IMR-90 (cell line): ENCODE measurements at regions not wholly inside any gene's neighbourhood (a gene's known extent, or its start where the extent isn't known, plus 50 kb on each side); places are given as distances from the start of the nearest gene placed in this dataset.

Experiments
- BHLHE40 ChIP-seq: fragments of 150-350 bp; IDR thresholded peaks from 2 replicates; pipeline ENCODE4 v1.6.1; 2016; ENCODE audit warnings: mild to moderate bottlenecking, low read depth, low read length
- CEBPB ChIP-seq: IDR thresholded peaks from 2 replicates; pipeline ENCODE4 v1.6.1; 2012; ENCODE audit warnings: low read depth, low read length, improper control_type of control experiment
- CTCF ChIP-seq: conservative IDR thresholded peaks from 2 replicates; pipeline ENCODE4 v1.5.1; 2012; ENCODE audit warnings: mild to moderate bottlenecking, low read depth, low read length, improper control_type of control experiment
- FOS ChIP-seq: fragments of 150-350 bp; IDR thresholded peaks from 2 replicates; pipeline ENCODE4 v1.6.1; 2016; ENCODE audit warnings: low read depth, low read length
- MAZ ChIP-seq: IDR thresholded peaks from 2 replicates; pipeline ENCODE4 v1.6.1; 2012; ENCODE audit warnings: low read depth, mild to moderate bottlenecking, low read length, improper control_type of control experiment, moderate library complexity, borderline replicate concordance
- MXI1 ChIP-seq: IDR thresholded peaks from 2 replicates; pipeline ENCODE4 v1.6.1; 2012; ENCODE audit warnings: low read depth, mild to moderate bottlenecking, low read length, moderate library complexity, borderline replicate concordance
- POLR2A ChIP-seq: IDR thresholded peaks from 2 replicates; pipeline ENCODE4 v1.6.1; 2012; ENCODE audit warnings: mild to moderate bottlenecking, low read depth, low read length
- RAD21 ChIP-seq: IDR thresholded peaks from 2 replicates; pipeline ENCODE4 v1.6.1; 2012; ENCODE audit warnings: low read length, improper control_type of control experiment
- RCOR1 ChIP-seq: IDR thresholded peaks from 2 replicates; pipeline ENCODE4 v1.6.1; 2012; ENCODE audit warnings: mild to moderate bottlenecking, low read length, improper control_type of control experiment; ENCODE audit not compliant: insufficient replicate concordance
- RFX5 ChIP-seq: IDR thresholded peaks from 2 replicates; pipeline ENCODE4 v1.8.0; 2012; ENCODE audit warnings: low read depth, mild to moderate bottlenecking, low read length, moderate library complexity
- SMC3 ChIP-seq: fragments of 150-350 bp; IDR thresholded peaks from 2 replicates; pipeline ENCODE4 v1.6.1; 2016; ENCODE audit warnings: low read depth, mild to moderate bottlenecking, antibody characterized with exemption, low read length, moderate library complexity
- USF2 ChIP-seq: fragments of 150-350 bp; IDR thresholded peaks from 2 replicates; pipeline ENCODE4 v1.6.1; 2017; ENCODE audit warnings: mild to moderate bottlenecking, antibody characterized with exemption, low read length, low read depth

GRCh38 chr4:32189130-32189529 is 1469.0 kb downstream of the PCDH7 start:
- TF ChIP-seq CTCF, result no peak
- no peak for TF ChIP-seq MAZ
- TF ChIP-seq RAD21, result no peak
- TF ChIP-seq POLR2A, result no peak
- TF ChIP-seq CEBPB, result no peak
- no peak for TF ChIP-seq MXI1
- TF ChIP-seq BHLHE40, result no peak
- TF ChIP-seq USF2, result no peak
- no peak for TF ChIP-seq RCOR1
- no peak for TF ChIP-seq SMC3
- no peak for TF ChIP-seq FOS
- TF ChIP-seq RFX5, result no peak
